Adrenal gland (tissue), 9 donors: ENCODE measurements at regions not wholly inside any gene's neighbourhood (a gene's known extent, or its start where the extent isn't known, plus 50 kb on each side); places are given as distances from the start of the nearest gene placed in this dataset.

Source experiments
- DNase-seq, 7 donors: peaks; one replicate each; pipeline ENCODE4 v3.0.0-alpha.2; 2019 to 2020
- H3K27ac ChIP-seq, 5 donors: fragments of 200-600 bp; sonication (generic) in 4 of 5; 1 replicate in 3 of 5; 2 replicates in 2 of 5; pipeline versions ENCODE4 v1.5.1 to v1.8.0; 2016 to 2020; ENCODE audit warnings: mild to moderate bottlenecking in 1 of 5
- H3K27me3 ChIP-seq: fragments of 200-600 bp; 2 replicates; pipeline ENCODE4 v1.8.0; 2021
- H3K36me3 ChIP-seq, 2 donors: fragments of 200-600 bp; replicated peaks in 1 of 2; 1 replicate in 1 of 2; 2 replicates in 1 of 2; pipeline versions ENCODE4 v1.5.1 to v1.8.0; 2018 to 2022
- H3K4me1 ChIP-seq, 2 donors: fragments of 200-600 bp; replicated peaks in 1 of 2; 1 replicate in 1 of 2; 2 replicates in 1 of 2; pipeline versions ENCODE4 v1.5.1 to v1.8.0; 2018 to 2021
- H3K4me3 ChIP-seq, 4 donors: fragments of 200-600 bp; sonication (generic) in 3 of 4; one replicate each; pipeline ENCODE4 v1.5.1; 2016 to 2018
- H3K9me3 ChIP-seq, 3 donors: fragments of 200-600 bp; sonication (generic) in 1 of 3; replicated peaks in 1 of 3; 1 replicate in 2 of 3; 2 replicates in 1 of 3; pipeline versions ENCODE4 v1.5.1 to v1.8.0; 2016 to 2021
- CTCF ChIP-seq, 6 experiments: fragments of 450-650 bp in 4 of 6; fragments of 200-600 bp in 2 of 6; sonication (generic) in 1 of 6; IDR thresholded peaks; 1 replicate in 5 of 6; 2 replicates in 1 of 6; pipeline versions ENCODE4 v1.5.1 to v1.8.0; 2016 to 2021; ENCODE audit warnings: antibody characterized with exemption in 6 of 6, mild to moderate bottlenecking in 2 of 6, moderate library complexity in 1 of 6
- POLR2A ChIP-seq, 2 donors: fragments of 450-650 bp; IDR thresholded peaks; one replicate each; pipeline ENCODE4 v1.6.1; 2017; ENCODE audit warnings: antibody characterized with exemption in 2 of 2, mild to moderate bottlenecking in 2 of 2, moderate library complexity in 1 of 2
- WGBS, 4 donors: extraction: QIAGEN DNeasy Blood & Tissue Kit in 2 of 4; methylation state at CpG; one replicate each; pipeline versions ENCODE4 v1.1.5 to v1.1.7; 2013 to 2017; 5-methylcytosine and 5-hydroxymethylcytosine counted together
- intact Hi-C, 2 donors: fragments of 100-400 bp; cut with DNase I; formaldehyde crosslinking; loops; one replicate each; pipeline versions ENCODE4 v1.14.1 to v1.15.0; 2022 to 2023
- donor health status: healthy with polysubstance abuse.
- donor health status: Bipolar disorder and iron deficiency.
- donor health status: DM: yes; HTN: yes; CAD: no.
- donor health status: DM: no; HTN: no; CAD: no.
- donor health status: DM: no; HTN: no; CAD: no.

- no peaks in the 10 kb centered on the region for H3K36me3 ChIP-seq
- H3K27ac ChIP-seq, result no peak overlapping the region
- no peaks in the 10 kb centered on the region for H3K4me1 ChIP-seq
- no peak overlapping the region for H3K4me3 ChIP-seq
- TF ChIP-seq POLR2A (IDR thresholded peaks at IDR 0.05), result no peak
- no peak for TF ChIP-seq CTCF (IDR thresholded peaks at IDR 0.05)
- no peaks in the 10 kb centered on the region for H3K27me3 ChIP-seq
- intact Hi-C loops, result no loop called here
- 75 to 84% (median 80%) methylated on average over 8 of the region's 8 CpGs for WGBS, 4 donors
- no peak for DNase-seq
- no peaks in the 10 kb centered on the region for H3K9me3 ChIP-seq
Observed at GRCh38 chr10:36942616-36943015, 182.8 kb upstream of the ANKRD30A start.

GRCh38 chr10:36903040-36903439 is 222.4 kb upstream of the ANKRD30A start:
- Histone ChIP-seq H3K9me3 (no peaks in the 10 kb centered on the region), H3K4me1 (no peaks in the 10 kb centered on the region), H3K4me3 (no peak overlapping the region), H3K27me3 (no peaks in the 10 kb centered on the region), H3K36me3 (no peaks in the 10 kb centered on the region), H3K27ac (no peak overlapping the region)
- no peak for DNase-seq
- TF ChIP-seq POLR2A (IDR thresholded peaks at IDR 0.05), result no peak
- no peak for TF ChIP-seq CTCF (IDR thresholded peaks at IDR 0.05)
- 78 to 92% (median 84%) methylated on average over 2 of the region's 2 CpGs for WGBS, 4 donors
- intact Hi-C loops, result no loop called here

DNA sequence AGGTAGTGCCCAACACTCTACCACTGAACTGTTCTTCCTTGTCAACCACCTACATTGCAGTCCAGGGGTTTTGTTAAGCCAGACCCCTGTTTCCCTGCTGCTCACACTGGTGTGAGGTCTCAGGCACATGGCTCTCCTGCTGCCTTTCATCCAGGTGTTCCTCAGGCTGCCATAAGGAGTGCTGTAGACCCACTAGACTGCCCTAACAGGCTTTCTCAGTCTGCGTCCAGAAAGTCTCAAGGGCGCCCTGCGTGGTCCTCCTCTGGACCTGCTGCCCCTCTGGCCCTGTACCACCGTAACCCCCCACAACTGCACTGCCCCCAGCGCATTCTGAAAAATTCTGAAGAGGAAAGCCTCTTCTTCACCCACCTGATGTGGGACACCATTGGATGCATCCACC is 225.7 kb upstream of the ANKRD30A start:
- no peak overlapping the region for H3K27ac ChIP-seq
- no peak overlapping the region for H3K4me3 ChIP-seq
- WGBS, 4 donors, result 76 to 92% (median 86%) methylated on average over 2 to 5 of the region's 5 CpGs
- no peaks in the 10 kb centered on the region for H3K4me1 ChIP-seq
- no peaks in the 10 kb centered on the region for H3K27me3 ChIP-seq
- H3K36me3 ChIP-seq, result no peaks in the 10 kb centered on the region
- intact Hi-C loops, result no loop called here
- TF ChIP-seq CTCF (IDR thresholded peaks at IDR 0.05), result no peak
- no peak for TF ChIP-seq POLR2A (IDR thresholded peaks at IDR 0.05)
- DNase-seq, result no peak
- no peaks in the 10 kb centered on the region for H3K9me3 ChIP-seq

- intact Hi-C loops, result loop anchor here in 1 of 2 donors (10.0 kb wide), 1 partner anchor 1254 kb away; no protein-coding TSS in a partner anchor
- no peak for TF ChIP-seq CTCF (IDR thresholded peaks at IDR 0.05)
- TF ChIP-seq POLR2A (IDR thresholded peaks at IDR 0.05), result no peak
- 45 to 53% (median 48%) methylated on average over 6 of the region's 6 CpGs for WGBS, 4 donors
- H3K27me3 ChIP-seq, result no peaks in the 10 kb centered on the region
- no peak overlapping the region for H3K4me3 ChIP-seq
- no peaks in the 10 kb centered on the region for H3K9me3 ChIP-seq
- H3K4me1 ChIP-seq, result no peaks in the 10 kb centered on the region
- H3K27ac ChIP-seq, result no peak overlapping the region
- DNase-seq, result peak in 1 of 7 donors; percentile 77
- H3K36me3 ChIP-seq, result no peaks in the 10 kb centered on the region
Observed at GRCh38 chr10:36888925-36889573, 236.3 kb upstream of the ANKRD30A start.
